OCI-LY3 (cell line): ENCODE measurements at regions not wholly inside any gene's neighbourhood (a gene's known extent, or its start where the extent isn't known, plus 50 kb on each side); places are given as distances from the start of the nearest gene placed in this dataset.
"Not testable (repeated sequence)": the region's sequence is repeated elsewhere in the genome, so short reads cannot be mapped to it uniquely, and the experiment has no call there.

Experiments used
- H2AFZ ChIP-seq: fragments of 200-600, 300-600 bp; shearing (Covaris generic); 2 replicates; pipeline ENCODE4 v1.6.0; 2014; ENCODE audit warnings: antibody characterized with exemption, low read depth, low read length
- H3K27ac ChIP-seq: fragments of 200-600, 300-600 bp; sonication (generic); 2 replicates; pipeline ENCODE4 v1.5.1; 2014; ENCODE audit warnings: mild to moderate bottlenecking, low read length, moderate library complexity, mixed read lengths
- H3K27me3 ChIP-seq: fragments of 200-600, 300-600 bp; sonication (generic); 2 replicates; pipeline ENCODE4 v1.6.1; 2014; ENCODE audit warnings: low read depth, low read length, mixed read lengths
- H3K36me3 ChIP-seq: fragments of 200-600, 300-600 bp; sonication (generic); replicated peaks from 2 replicates; pipeline ENCODE3; 2014; ENCODE audit warnings: low read depth, low read length, mixed read lengths
- H3K4me1 ChIP-seq: fragments of 300-600, 200-600 bp; sonication (generic); 2 replicates; pipeline ENCODE4 v1.6.1; 2014; ENCODE audit warnings: low read length, mixed read lengths
- H3K4me2 ChIP-seq: fragments of 200-600, 300-600 bp; sonication (generic); 2 replicates; pipeline ENCODE4 v1.6.1; 2014; ENCODE audit warnings: low read length, mixed read lengths
- H3K4me3 ChIP-seq: fragments of 300-600, 200-600 bp; sonication (generic); 2 replicates; pipeline ENCODE4 v1.5.1; 2014; ENCODE audit warnings: antibody characterized with exemption, mild to moderate bottlenecking, low read length, moderate library complexity
- H3K79me2 ChIP-seq: fragments of 300-600, 200-600 bp; shearing (Covaris generic); 2 replicates; pipeline ENCODE4 v1.6.1; 2014; ENCODE audit warnings: mild to moderate bottlenecking, low read length, mixed read lengths
- H3K9ac ChIP-seq: fragments of 300-600, 200-600 bp; shearing (Covaris generic); 2 replicates; pipeline ENCODE4 v1.6.0; 2014; ENCODE audit warnings: mild to moderate bottlenecking, low read length, moderate library complexity
- H3K9me3 ChIP-seq: fragments of 200-600, 300-600 bp; shearing (Covaris generic); 2 replicates; pipeline ENCODE4 v1.6.1; 2014; ENCODE audit warnings: low read length, mixed read lengths; ENCODE audit not compliant: insufficient read depth
- H4K20me1 ChIP-seq: fragments of 200-600, 300-600 bp; sonication (generic); 2 replicates; pipeline ENCODE4 v1.6.1; 2016; ENCODE audit warnings: low read length, mixed read lengths; ENCODE audit not compliant: insufficient read depth
- CTCF ChIP-seq: fragments of 200-600, 300-600 bp; sonication (generic); IDR thresholded peaks from 2 replicates; pipeline ENCODE4 v1.5.1; 2014; ENCODE audit warnings: antibody characterized with exemption, low read length, low read depth
- EZH2phosphoT487 ChIP-seq: fragments of 200-600 bp; shearing (Covaris generic); IDR thresholded peaks from 2 replicates; pipeline ENCODE4 v1.6.1; 2018; ENCODE audit warnings: antibody characterized with exemption, mixed run types, low read depth

GRCh38 chr4:183044924-183045640, 54.0 kb upstream of the WWC2 start:
- H3K27ac ChIP-seq, H3K4me1 ChIP-seq, H3K4me3 ChIP-seq, H3K79me2 ChIP-seq, H2AFZ ChIP-seq, H3K36me3 ChIP-seq, H3K9me3 ChIP-seq, H3K4me2 ChIP-seq, H4K20me1 ChIP-seq, H3K27me3 ChIP-seq, H3K9ac ChIP-seq: not testable (repeated sequence)

- TF ChIP-seq EZH2phosphoT487 (no peak), CTCF (no peak)
Observed at GRCh38 chr4:183038436-183038835, 60.6 kb upstream of the WWC2 start.

GRCh38 chr4:183035726-183036415, 63.2 kb upstream of the WWC2 start:
- no peaks in the 10 kb centered on the region for H3K36me3 ChIP-seq
- no peak for TF ChIP-seq EZH2phosphoT487
- no peak for TF ChIP-seq CTCF
- H3K27me3 ChIP-seq = no peaks in the 10 kb centered on the region
- no peak overlapping the region for H3K27ac ChIP-seq
- H4K20me1 ChIP-seq = no peaks in the 10 kb centered on the region
- H3K4me3 ChIP-seq = no peak overlapping the region
- H3K79me2 ChIP-seq = no peaks in the 10 kb centered on the region
- H3K9ac ChIP-seq = no peak overlapping the region
- H3K4me2 ChIP-seq = no peak overlapping the region
- H2AFZ ChIP-seq = no peak overlapping the region
- no peaks in the 10 kb centered on the region for H3K4me1 ChIP-seq
- no peaks in the 10 kb centered on the region for H3K9me3 ChIP-seq

More at GRCh38 chr4:183038436-183038835, 60.6 kb upstream of the WWC2 start:
- Histone ChIP-seq H3K27ac (no peak overlapping the region), H3K4me1 (no peaks in the 10 kb centered on the region), H2AFZ (no peak overlapping the region), H3K36me3 (no peaks in the 10 kb centered on the region), H3K4me3 (no peak overlapping the region), H3K79me2 (no peaks in the 10 kb centered on the region), H3K27me3 (no peaks in the 10 kb centered on the region), H3K9ac (no peak overlapping the region), H3K9me3 (no peaks in the 10 kb centered on the region), H4K20me1 (no peaks in the 10 kb centered on the region), H3K4me2 (no peak overlapping the region)

GRCh38 chr4:183035256-183035655, 63.8 kb upstream of the WWC2 start:
- TF ChIP-seq CTCF (no peak), EZH2phosphoT487 (no peak)
- Histone ChIP-seq H3K4me3 (no peak overlapping the region), H3K9me3 (no peaks in the 10 kb centered on the region), H3K4me2 (no peak overlapping the region), H3K36me3 (no peaks in the 10 kb centered on the region), H3K9ac (no peak overlapping the region), H2AFZ (no peak overlapping the region), H3K79me2 (no peaks in the 10 kb centered on the region), H3K4me1 (no peaks in the 10 kb centered on the region), H3K27ac (no peak overlapping the region), H3K27me3 (no peaks in the 10 kb centered on the region), H4K20me1 (no peaks in the 10 kb centered on the region)
